Motor neuron (in vitro differentiated cells): ENCODE measurements at regions not wholly inside any gene's neighbourhood (a gene's known extent, or its start where the extent isn't known, plus 50 kb on each side); places are given as distances from the start of the nearest gene placed in this dataset.
A peak's percentile ranks its signal among the peaks of the same experiment; 100 is the strongest.
"Not testable (repeated sequence)": the region's sequence is repeated elsewhere in the genome, so short reads cannot be mapped to it uniquely, and the experiment has no call there.

Source experiments
- ATAC-seq, 8 experiments: fragments of 200-7000 bp; cut with Tn5 transposase; replicated peaks in 6 of 8; 2 replicates each; pipeline ENCODE4 v1.8.0; 2021; ENCODE audit warnings: mild to moderate bottlenecking in 8 of 8, moderate library complexity in 8 of 8
- H3K27ac ChIP-seq, 2 donors: fragments of 250-450 bp; sonication (Bioruptor Pico); 2 replicates each; pipeline ENCODE4 v1.9.0; 2021; ENCODE audit warnings: antibody characterized with exemption in 2 of 2, mild to moderate bottlenecking in 2 of 2, moderate library complexity in 1 of 2
- H3K4me1 ChIP-seq, 2 donors: fragments of 250-450 bp; sonication (Bioruptor Pico); replicated peaks in 1 of 2; 2 replicates each; pipeline ENCODE4 v1.6.1; 2021; ENCODE audit warnings: antibody characterized with exemption in 2 of 2, mild to moderate bottlenecking in 2 of 2, moderate library complexity in 1 of 2
- H3K4me3 ChIP-seq, 5 donors: fragments of 250-450 bp; sonication (Bioruptor Pico); 2 replicates each; pipeline ENCODE4 v1.9.0; 2021; ENCODE audit warnings: antibody characterized with exemption in 5 of 5, mild to moderate bottlenecking in 5 of 5, moderate library complexity in 4 of 5
- WGBS, 10 experiments: fragments of 450-650 bp; shearing (Covaris generic); methylation state at CpG; one replicate each; pipeline ENCODE4 v1.0.0; 2022; 5-methylcytosine and 5-hydroxymethylcytosine counted together
- in situ Hi-C, 9 experiments: fragments of 400-800 bp; cut with MboI; loops; one replicate each; pipeline ENCODE4 v1.15.0; 2021; ENCODE audit warnings: low sequenced_read_pairs in 9 of 9, low pct_unique_long_range_greater_than_20kb in 2 of 9; ENCODE audit not compliant: unreplicated experiment in 9 of 9

GRCh38 chr2:90226465-90227072 is 1535.1 kb downstream of the RPIA start:
- H3K27ac ChIP-seq, in situ Hi-C loops, H3K4me1 ChIP-seq, H3K4me3 ChIP-seq: not testable (repeated sequence)
- ATAC-seq = peak in 1 of 8 experiments; percentile 61
- WGBS, 10 experiments = 20% methylated on average over 1 of the region's 5 CpGs; no CpG with 5 or more reads in 9 of the 10 experiments

- WGBS, 10 experiments = 30 to 92% (median 82%) methylated on average over 2 of the region's 4 CpGs; no CpG with 5 or more reads in 7 of the 10 experiments
- H3K4me1 ChIP-seq, ATAC-seq, in situ Hi-C loops, H3K4me3 ChIP-seq, H3K27ac ChIP-seq: not testable (repeated sequence)
Observed at GRCh38 chr2:90231199-90231598, 1539.7 kb downstream of the RPIA start.

- H3K4me3 ChIP-seq, H3K4me1 ChIP-seq, H3K27ac ChIP-seq, in situ Hi-C loops: not testable (repeated sequence)
- ATAC-seq = peak in 2 of 8 experiments; percentile 38 to 70
- WGBS, 10 experiments = no CpG with 5 or more reads among the region's 1 CpG
Observed at GRCh38 chr2:90235452-90235851, 1544.0 kb downstream of the RPIA start.

GRCh38 chr2:90237923-90238361 is 1546.5 kb downstream of the RPIA start:
- H3K4me3 ChIP-seq, H3K4me1 ChIP-seq, H3K27ac ChIP-seq, in situ Hi-C loops, ATAC-seq: not testable (repeated sequence)
- WGBS, 10 experiments = 17% methylated on average over 1 of the region's 31 CpGs; no CpG with 5 or more reads in 9 of the 10 experiments

GRCh38 chr2:90238505-90239230 is 1547.2 kb downstream of the RPIA start:
- H3K4me3 ChIP-seq, H3K27ac ChIP-seq, in situ Hi-C loops, H3K4me1 ChIP-seq, ATAC-seq: not testable (repeated sequence)
- 92 to 100% methylated on average over 1 to 2 of the region's 43 CpGs; no CpG with 5 or more reads in 8 of the 10 experiments for WGBS, 10 experiments

GRCh38 chr2:90239769-90240168 is 1548.3 kb downstream of the RPIA start:
- WGBS, 10 experiments = no CpG with 5 or more reads among the region's 6 CpGs
- ATAC-seq, H3K27ac ChIP-seq, H3K4me1 ChIP-seq, in situ Hi-C loops, H3K4me3 ChIP-seq: not testable (repeated sequence)

- in situ Hi-C loops, H3K27ac ChIP-seq, H3K4me1 ChIP-seq: not testable (repeated sequence)
- 92 to 97% methylated on average over 5 to 6 of the region's 94 CpGs; no CpG with 5 or more reads in 8 of the 10 experiments for WGBS, 10 experiments
- peak overlapping the region in 2 of 5 donors; percentile 33 to 37 for H3K4me3 ChIP-seq
- ATAC-seq = peak in 1 of 8 experiments; percentile 78
Observed at GRCh38 chr2:90244902-90245765, 1553.7 kb downstream of the RPIA start.

GRCh38 chr2:90248400-90248799 is 1556.9 kb downstream of the RPIA start:
- in situ Hi-C loops, H3K4me1 ChIP-seq, ATAC-seq, H3K27ac ChIP-seq, H3K4me3 ChIP-seq: not testable (repeated sequence)
- no CpG with 5 or more reads among the region's 14 CpGs for WGBS, 10 experiments

- H3K4me3 ChIP-seq, ATAC-seq, H3K27ac ChIP-seq, H3K4me1 ChIP-seq, in situ Hi-C loops: not testable (repeated sequence)
- WGBS, 10 experiments = 84% methylated on average over 4 of the region's 8 CpGs; no CpG with 5 or more reads in 9 of the 10 experiments
Observed at GRCh38 chr2:90250350-90250749, 1558.9 kb downstream of the RPIA start.

- H3K4me3 ChIP-seq, H3K4me1 ChIP-seq, in situ Hi-C loops, ATAC-seq, H3K27ac ChIP-seq: not testable (repeated sequence)
- no CpG with 5 or more reads among the region's 2 CpGs for WGBS, 10 experiments
Observed at GRCh38 chr2:90251576-90251975, 1560.1 kb downstream of the RPIA start.

GRCh38 chr2:90253306-90253705 is 1561.8 kb downstream of the RPIA start:
- in situ Hi-C loops, ATAC-seq, H3K27ac ChIP-seq, H3K4me1 ChIP-seq, H3K4me3 ChIP-seq: not testable (repeated sequence)
- WGBS, 10 experiments = 40% methylated on average over 1 of the region's 8 CpGs; no CpG with 5 or more reads in 9 of the 10 experiments

- in situ Hi-C loops, H3K4me3 ChIP-seq, H3K27ac ChIP-seq, ATAC-seq, H3K4me1 ChIP-seq: not testable (repeated sequence)
- no CpG with 5 or more reads among the region's 1 CpG for WGBS, 10 experiments
Observed at GRCh38 chr2:90266888-90267287, 1575.4 kb downstream of the RPIA start.

GRCh38 chr2:90287751-90288150 is 1596.3 kb downstream of the RPIA start:
- ATAC-seq, in situ Hi-C loops, H3K27ac ChIP-seq, H3K4me3 ChIP-seq, H3K4me1 ChIP-seq: not testable (repeated sequence)
